ENCODE measurements at regions not wholly inside any gene's neighbourhood (a gene's known extent, or its start where the extent isn't known, plus 50 kb on each side); places are given as distances from the start of the nearest gene placed in this dataset.

DNA sequence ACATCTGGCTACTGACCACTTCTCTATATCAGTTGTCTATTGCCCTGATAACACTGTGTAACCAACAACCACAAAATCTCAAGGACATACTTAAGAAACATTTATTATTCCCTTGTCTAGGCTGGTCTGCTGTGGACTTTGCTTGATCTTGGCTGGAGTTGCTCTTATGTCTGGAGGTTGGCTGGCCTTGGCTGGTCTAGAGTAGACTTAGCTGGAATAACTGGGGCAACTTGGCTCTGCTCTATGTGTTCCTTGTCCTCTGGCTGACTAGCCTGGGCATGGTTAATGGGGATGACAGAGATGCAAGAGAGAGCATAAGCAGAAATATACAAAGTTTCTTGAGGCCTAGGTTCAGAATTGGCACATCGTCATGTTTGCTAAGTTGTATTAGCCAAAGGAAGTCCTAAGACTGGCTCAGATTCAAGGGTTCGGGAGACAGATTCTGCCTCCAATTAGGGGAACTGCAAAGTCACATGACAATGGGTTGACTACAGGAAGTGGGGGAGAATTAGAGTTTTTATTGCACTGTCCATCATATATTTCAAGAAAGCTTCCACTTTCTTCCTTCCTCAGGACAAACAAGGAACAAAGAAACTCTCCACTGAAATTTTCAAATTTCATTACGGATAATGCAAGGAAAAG is 61.4 kb upstream of the HMCN1 start:
- no peak overlapping the region for H2AK5ac ChIP-seq (ENCODE audit: low read depth, low read length)
- H3K36me3 ChIP-seq (ENCODE audit: control insufficient read depth, insufficient read depth, low read length) = no peaks in the 10 kb centered on the region
- no peaks in the 10 kb centered on the region for H3K9me3 ChIP-seq (ENCODE audit: control insufficient read depth, insufficient read depth, low read length)
- H4K8ac ChIP-seq (ENCODE audit: low read depth in 2 of 2, low read length in 2 of 2) = no peak overlapping the region
- no peaks in the 10 kb centered on the region for H4K20me1 ChIP-seq (ENCODE audit: insufficient read depth, low read length)
- no peak overlapping the region for H2BK120ac ChIP-seq (ENCODE audit: low read depth, low read length)
- H3K4me3 ChIP-seq (ENCODE audit: insufficient read depth, low read depth, low read length) = no peak overlapping the region
- 100% methylated on average over 1 of the region's 3 CpGs; no CpG with 5 or more reads in 1 of the 2 experiments for WGBS, 2 experiments (ENCODE audit: extremely low coverage in 2 of 2, insufficient read length in 1 of 2)
- dilution Hi-C loops (cut with HindIII; ENCODE audit: low sequenced_read_pairs, unreplicated experiment) = no loop called here
- H3K9ac ChIP-seq (ENCODE audit: low read depth, low read length) = no peak overlapping the region
- H3K56ac ChIP-seq (ENCODE audit: extremely low read depth, insufficient read depth, low read length) = no peak overlapping the region
- no peak for ATAC-seq (ENCODE audit: low read depth)
- TF ChIP-seq, protein P1, sequence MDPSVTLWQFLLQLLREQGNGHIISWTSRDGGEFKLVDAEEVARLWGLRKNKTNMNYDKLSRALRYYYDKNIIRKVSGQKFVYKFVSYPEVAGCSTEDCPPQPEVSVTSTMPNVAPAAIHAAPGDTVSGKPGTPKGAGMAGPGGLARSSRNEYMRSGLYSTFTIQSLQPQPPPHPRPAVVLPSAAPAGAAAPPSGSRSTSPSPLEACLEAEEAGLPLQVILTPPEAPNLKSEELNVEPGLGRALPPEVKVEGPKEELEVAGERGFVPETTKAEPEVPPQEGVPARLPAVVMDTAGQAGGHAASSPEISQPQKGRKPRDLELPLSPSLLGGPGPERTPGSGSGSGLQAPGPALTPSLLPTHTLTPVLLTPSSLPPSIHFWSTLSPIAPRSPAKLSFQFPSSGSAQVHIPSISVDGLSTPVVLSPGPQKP (IDR thresholded peaks at IDR 0.05; ENCODE audit: borderline replicate concordance, low read depth, low read length) = no peak
- TF ChIP-seq CHD1 (IDR thresholded peaks at IDR 0.05; ENCODE audit: low read depth, low read length) (no peak), MAFK (IDR thresholded peaks at IDR 0.05; ENCODE audit: low read depth, low read length) (no peak), FOS (IDR thresholded peaks at IDR 0.05; ENCODE audit: low read depth, low read length) (no peak), MXI1 (IDR thresholded peaks at IDR 0.05; ENCODE audit: borderline replicate concordance, low read depth, low read length) (no peak), CTCF (conservative IDR thresholded peaks at IDR 0.05; ENCODE audit: low read depth, low read length) (no peak)
- TF ChIP-seq, protein P2, sequence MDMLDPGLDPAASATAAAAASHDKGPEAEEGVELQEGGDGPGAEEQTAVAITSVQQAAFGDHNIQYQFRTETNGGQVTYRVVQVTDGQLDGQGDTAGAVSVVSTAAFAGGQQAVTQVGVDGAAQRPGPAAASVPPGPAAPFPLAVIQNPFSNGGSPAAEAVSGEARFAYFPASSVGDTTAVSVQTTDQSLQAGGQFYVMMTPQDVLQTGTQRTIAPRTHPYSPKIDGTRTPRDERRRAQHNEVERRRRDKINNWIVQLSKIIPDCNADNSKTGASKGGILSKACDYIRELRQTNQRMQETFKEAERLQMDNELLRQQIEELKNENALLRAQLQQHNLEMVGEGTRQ (IDR thresholded peaks at IDR 0.05; ENCODE audit: low read depth, low read length) = no peak
- H3K4me1 ChIP-seq (ENCODE audit: control insufficient read depth, insufficient read depth, low read length) = no peaks in the 10 kb centered on the region
- no TSS peak for BruUV-seq (replicated peaks)
- intact Hi-C loops (cut with micrococcal nuclease) = loop anchor here (5.0 to 10.0 kb wide), 4 partner anchors 501 to 868 kb away; partner anchors contain the start of genes SWT1 and TRMT1L
- in situ Hi-C loops (cut with MboI; ENCODE audit: low sequenced_read_pairs) = loop anchor here (10.0 kb wide), 1 partner anchor 678 kb away; no protein-coding TSS in a partner anchor
- no peak overlapping the region for H3K27ac ChIP-seq (ENCODE audit: insufficient read depth, low read length)
- H3K9me1 ChIP-seq (ENCODE audit: insufficient read depth, low read length) = no peaks in the 10 kb centered on the region; the same call in 1 of the 2 replicates
- DNase-seq = no peak
- H2BK20ac ChIP-seq (ENCODE audit: low read depth, low read length) = no peak overlapping the region
- H3K27me3 ChIP-seq (ENCODE audit: control insufficient read depth, insufficient read depth, low read length) = no peaks in the 10 kb centered on the region
- H3K14ac ChIP-seq (replicated peaks; ENCODE audit: low read depth, low read length) = no peak overlapping the region
- no peak overlapping the region for H3K23ac ChIP-seq (ENCODE audit: low read depth, low read length)
- no peak overlapping the region for H3K4me2 ChIP-seq (ENCODE audit: low read depth, low read length)
- ChIA-PET CTCF (no interaction called here), POLR2A (ENCODE audit: unreplicated experiment) (no interaction called here)
- no peak overlapping the region for H4K5ac ChIP-seq (ENCODE audit: low read depth, low read length)
- peak overlapping the region; percentile 49 for H2AFZ ChIP-seq (replicated peaks; ENCODE audit: low read length, poor library complexity)
- no peak overlapping the region for H4K91ac ChIP-seq (ENCODE audit: insufficient read depth, low read depth, low read length)
- no peak overlapping the region for H3K4ac ChIP-seq (ENCODE audit: low read depth, low read length)
- H2BK5ac ChIP-seq (ENCODE audit: low read depth, low read length, poor library complexity, severe bottlenecking) = no peak overlapping the region
- H3K79me1 ChIP-seq (ENCODE audit: low read depth in 1 of 2, low read length in 2 of 2) = no peaks in the 10 kb centered on the region
- H3K18ac ChIP-seq (ENCODE audit: low read depth, low read length) = no peak overlapping the region
- no peak overlapping the region for H2AK9ac ChIP-seq (replicated peaks; ENCODE audit: low read depth, low read length, poor library complexity)
- H2BK15ac ChIP-seq (ENCODE audit: low read depth, low read length) = no peak overlapping the region

Data from IMR-90 (cell line).